ENCODE measurements at regions not wholly inside any gene's neighbourhood (a gene's known extent, or its start where the extent isn't known, plus 50 kb on each side); places are given as distances from the start of the nearest gene placed in this dataset.
"Not testable (repeated sequence)": the region's sequence is repeated elsewhere in the genome, so short reads cannot be mapped to it uniquely, and the experiment has no call there.

DNA sequence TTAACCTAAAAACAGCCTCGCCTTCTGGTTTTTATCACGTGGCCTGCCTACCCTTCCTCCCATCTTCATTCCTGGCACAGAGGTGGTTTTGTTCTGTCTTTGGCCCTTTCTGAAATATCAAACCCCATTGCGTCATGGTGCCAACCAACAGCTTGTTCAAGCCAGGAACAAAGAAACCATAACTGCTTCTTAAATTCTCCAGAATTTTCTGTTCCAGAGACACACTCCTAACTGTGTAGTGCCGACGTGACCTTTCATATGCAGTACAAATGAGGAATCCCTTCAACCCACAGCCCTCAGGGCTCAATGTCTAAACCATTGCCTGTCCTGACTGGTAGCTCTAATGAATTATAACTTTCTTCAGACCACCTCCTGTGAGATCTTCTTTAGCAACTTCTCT, 82.2 kb upstream of the TNP1 start:
- DNase-seq: no peak
- no peak for ATAC-seq

DNA sequence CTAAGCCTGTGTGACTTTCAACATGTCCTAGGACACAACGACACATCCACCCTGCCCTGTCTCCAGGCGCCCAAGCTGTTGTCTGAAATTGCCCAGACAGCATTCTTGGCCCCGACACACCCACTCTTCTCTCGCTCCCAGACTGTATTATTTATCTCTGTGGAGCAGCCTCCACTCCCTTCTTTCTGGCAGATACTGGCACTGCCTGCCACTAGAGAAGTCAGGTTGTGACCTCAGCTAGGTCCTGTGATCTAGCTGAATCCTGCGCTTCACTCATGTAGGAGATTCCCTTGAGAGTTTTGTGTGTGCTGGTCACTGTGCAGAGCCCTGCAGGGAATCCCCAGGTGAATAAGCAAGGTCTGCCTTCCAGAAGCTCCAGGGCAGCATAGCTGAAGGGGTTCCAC, 77.1 kb upstream of the TNP1 start:
- ATAC-seq: no peak
- DNase-seq: no peak

GRCh38 chr2:216934623-216935022, 74.8 kb upstream of the TNP1 start:
- ATAC-seq: no peak

GRCh38 chr2:216934151-216934550, 74.3 kb upstream of the TNP1 start:
- ATAC-seq: no peak
- DNase-seq: no peak

More at GRCh38 chr2:216934623-216935022, 74.8 kb upstream of the TNP1 start:
- no peak for DNase-seq

DNA sequence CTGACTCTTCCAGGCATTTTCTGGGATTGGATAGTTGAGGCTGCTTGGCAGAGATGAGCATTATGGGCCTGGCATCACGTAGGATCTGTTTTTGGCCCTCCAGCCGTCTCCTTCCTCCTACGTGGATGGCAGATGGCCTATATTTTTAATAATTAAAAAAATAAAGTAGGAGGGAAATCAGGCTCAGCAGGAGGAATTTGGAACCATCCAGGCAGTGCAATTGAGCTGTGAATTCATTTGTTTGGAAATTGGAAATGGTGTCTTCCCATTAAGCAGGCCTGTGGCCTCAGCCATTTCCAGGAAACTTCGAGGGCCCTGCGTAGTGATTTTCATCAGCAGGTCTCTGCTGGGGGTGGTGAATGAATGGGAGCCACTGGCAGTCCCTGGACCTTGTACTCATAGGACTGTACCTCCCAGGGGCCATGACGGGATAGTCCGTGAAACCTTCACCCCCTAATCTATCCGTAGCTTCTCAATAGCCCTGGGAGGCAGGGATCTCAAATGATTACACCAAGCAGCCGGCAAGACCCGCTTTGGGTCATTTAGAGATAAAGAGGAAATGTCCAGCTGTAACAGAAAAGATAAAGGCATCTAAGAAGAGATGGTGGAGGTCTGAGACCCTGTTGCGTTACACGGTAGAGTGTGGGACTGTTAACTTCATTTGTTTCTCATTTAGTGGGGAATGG, 73.1 kb upstream of the TNP1 start:
- no peak for DNase-seq
- ATAC-seq: no peak

DNA sequence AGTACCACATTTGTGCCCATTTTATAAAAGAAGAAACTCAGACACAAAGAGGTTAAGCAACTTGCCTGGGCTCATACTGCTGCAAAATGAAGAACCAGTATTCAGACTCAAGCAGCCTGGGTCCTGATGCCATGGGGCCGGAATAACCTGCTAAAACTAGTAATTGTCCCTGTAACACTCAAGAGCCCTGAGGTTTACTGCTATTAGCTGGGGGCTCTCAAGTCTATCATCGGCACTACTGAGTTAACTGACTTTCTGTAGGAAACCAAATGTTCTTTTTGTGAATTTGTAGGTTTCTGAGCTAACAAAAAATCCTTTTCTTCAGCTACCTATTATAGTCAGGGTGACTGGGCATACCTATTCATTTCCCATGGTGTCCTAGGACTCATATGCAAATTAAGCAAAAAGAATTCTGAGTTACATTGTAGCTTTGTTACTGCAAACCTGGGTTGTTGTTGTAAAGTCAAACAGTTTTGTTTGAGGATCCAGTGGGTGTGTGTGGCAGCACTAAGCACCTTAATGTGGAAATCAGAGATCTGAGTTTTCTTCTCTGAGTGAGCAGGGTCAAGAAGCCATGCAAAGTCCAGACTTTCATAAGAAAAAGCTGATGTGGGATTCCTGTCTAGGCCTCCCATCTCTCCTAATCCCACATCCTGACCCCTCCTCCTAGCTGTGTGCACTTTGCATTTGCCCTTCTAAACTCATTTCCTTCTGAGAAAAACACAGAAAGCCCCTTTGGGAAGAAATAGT, 72.4 kb upstream of the TNP1 start:
- ATAC-seq: no peak
- DNase-seq: no peak

GRCh38 chr2:216930716-216931115, 70.9 kb upstream of the TNP1 start:
- no peak for ATAC-seq
- DNase-seq: no peak

DNA sequence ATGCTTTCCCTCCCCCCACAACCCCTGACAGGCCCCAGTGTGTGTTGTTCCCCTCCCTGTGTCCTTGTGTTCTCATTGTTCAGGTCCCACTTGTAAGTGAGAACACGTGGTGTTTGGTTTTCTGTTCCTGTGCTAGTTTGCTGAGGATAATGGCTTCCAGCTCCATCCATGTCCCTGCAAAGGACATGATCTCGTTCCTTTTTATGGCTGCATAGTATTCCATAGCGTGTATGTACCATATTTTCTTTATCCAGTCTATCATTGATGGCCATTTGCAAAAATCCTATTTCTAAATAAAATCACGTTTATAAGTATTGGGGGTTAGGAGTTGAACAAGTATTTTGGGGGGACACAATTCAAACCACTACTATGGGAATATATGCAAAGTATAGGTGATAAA, 69.5 kb upstream of the TNP1 start:
- ATAC-seq, DNase-seq: not testable (repeated sequence)

DNA sequence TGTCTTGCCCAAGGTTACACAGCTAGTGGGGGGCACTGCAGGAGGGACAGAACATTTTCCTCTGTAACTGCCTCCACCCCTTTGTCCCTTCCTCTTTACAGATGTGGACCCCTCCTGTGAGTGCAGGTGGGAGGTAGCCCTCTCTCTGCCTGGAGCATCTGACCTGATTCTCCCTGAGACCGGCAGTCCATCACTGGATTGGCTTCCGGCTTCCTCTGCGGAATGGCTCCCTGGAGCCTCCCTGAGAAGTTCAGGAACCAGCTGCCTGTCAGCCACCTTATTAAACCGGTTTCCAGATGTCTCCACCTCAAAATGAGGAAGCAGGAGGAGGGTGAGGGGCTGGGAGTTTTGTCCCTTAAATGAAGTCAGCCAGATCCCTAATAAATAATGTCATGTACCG, 67.3 kb upstream of the TNP1 start:
- ATAC-seq (no peak), DNase-seq (no peak)

DNA sequence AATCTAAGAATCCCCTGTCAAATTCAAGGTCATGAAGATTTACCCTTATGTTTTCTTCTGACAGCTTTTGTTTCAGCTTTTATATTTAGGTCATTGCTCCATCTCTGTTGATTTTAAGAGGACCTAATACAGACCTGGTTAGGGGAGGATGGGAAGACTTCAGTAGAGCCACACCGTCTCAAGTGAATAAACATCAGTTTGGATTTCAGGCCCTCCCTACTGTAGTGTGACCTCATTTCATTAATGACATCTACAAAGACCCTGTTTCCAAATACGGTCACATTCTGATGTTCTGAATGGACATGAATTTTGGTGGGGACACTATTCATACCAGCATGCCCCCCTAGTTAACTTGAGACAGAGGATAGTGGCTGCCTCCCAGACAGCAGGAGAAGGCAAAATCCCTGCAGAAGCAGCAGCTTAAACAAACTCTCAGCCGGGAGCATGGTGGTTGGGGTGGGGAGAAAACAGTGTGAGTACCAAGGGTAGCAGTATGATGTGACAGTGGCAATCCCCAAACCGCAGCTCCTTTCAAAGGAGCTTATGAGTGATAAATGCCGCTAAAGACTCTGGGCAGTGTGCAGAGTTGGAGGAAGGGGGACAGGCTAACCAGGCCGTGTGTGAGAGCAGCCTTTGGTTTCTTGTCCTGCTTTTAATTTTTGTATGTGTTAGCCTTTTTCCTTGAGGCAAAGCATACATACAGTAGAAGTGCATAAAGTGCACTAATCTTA, 65.9 kb upstream of the TNP1 start:
- DNase-seq (no peak), ATAC-seq (no peak)

DNA sequence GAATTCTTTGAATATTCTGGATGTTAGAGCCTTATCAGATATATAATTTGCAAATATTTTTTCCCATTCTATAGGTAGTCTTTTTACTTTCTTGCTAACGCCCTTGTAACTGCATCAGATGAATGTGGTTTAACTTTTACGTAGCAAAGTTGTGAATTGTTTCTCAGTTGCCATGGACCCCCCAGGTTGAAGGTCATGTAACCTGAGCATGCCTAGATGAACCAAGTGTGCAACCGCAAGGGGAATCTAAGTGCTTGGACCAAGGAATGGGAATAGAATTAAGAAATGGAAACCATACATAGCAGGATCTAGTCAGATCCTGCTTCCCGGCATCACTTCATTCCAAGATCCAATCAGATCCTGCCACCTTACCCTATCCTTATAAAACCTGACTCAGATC, 65.1 kb upstream of the TNP1 start:
- DNase-seq: no peak
- no peak for ATAC-seq

- DNase-seq (no peak), ATAC-seq (no peak)
Measured at GRCh38 chr2:216923706-216924105, 63.8 kb upstream of the TNP1 start.

- ATAC-seq (no peak), DNase-seq (no peak)
Measured at GRCh38 chr2:216922175-216922780, 62.4 kb upstream of the TNP1 start.

DNA sequence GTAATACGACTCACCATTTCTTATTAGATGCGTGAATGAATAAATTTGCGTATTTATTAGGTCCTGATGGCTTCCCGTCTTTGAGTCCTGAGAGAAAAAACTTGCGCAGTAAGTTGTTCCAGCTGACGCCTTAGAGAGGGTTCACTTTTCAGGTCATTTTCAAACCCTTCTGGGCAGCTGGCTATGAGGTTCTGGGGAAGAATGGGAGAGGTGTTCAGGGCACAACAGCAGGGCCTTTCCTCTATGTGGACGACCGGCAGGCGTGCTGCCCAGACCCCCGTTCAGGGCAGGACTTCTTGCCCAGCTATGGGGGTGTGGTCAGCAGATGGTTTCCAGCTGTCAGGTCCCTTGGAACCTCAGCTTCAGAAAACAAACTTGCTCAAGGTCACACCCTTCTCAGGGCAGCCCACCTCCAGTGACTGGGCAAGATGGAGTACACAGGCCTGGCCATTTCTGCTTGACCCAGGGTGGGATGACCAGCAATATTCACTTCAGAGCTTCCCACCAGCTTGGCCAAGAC, 61.1 kb upstream of the TNP1 start:
- ATAC-seq (no peak), DNase-seq (no peak)

GRCh38 chr2:216920143-216920876, 60.4 kb upstream of the TNP1 start:
- ATAC-seq (no peak), DNase-seq (no peak)

- ATAC-seq (no peak), DNase-seq (no peak)
Measured at GRCh38 chr2:216918088-216918680, 58.3 kb upstream of the TNP1 start.

DNA sequence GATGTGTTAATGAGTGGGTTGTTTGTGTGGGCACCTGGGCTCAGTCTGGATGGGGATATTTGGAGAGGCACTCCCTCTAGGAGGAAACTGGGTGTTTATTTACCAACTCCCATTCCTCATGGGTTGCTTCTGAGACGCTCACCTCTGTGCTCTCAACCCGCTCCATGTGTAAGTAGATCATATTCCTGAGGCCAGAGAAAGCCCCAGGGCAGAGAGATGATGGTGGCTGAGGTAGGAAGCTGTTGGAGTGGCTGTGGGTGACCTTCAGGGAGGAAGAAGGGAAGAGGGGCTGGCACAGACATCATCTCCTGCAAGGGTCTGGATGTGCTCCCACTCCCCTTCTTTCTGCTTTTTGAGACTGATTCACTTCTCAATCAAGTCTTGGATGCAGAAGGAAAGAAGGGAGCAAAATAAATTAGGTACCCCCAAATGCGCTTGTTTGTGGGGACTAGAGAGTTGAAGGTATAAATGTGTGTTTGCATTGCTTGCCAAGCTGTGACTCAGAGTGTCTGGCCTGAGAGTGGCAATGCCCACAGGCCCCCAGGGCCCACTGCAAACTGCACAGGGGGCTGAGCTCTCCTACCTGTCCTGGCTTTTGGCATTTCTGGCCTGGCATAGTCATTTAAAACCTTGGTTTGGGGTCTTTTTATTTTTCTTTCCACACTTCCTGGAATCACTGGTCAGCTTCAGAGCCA, 57.2 kb upstream of the TNP1 start:
- no peak for DNase-seq
- no peak for ATAC-seq

- ATAC-seq (no peak), DNase-seq (no peak)
Measured at GRCh38 chr2:216915557-216916150, 55.8 kb upstream of the TNP1 start.

- no peak for DNase-seq
- no peak for ATAC-seq
Measured at GRCh38 chr2:216914491-216914890, 54.6 kb upstream of the TNP1 start.

DNA sequence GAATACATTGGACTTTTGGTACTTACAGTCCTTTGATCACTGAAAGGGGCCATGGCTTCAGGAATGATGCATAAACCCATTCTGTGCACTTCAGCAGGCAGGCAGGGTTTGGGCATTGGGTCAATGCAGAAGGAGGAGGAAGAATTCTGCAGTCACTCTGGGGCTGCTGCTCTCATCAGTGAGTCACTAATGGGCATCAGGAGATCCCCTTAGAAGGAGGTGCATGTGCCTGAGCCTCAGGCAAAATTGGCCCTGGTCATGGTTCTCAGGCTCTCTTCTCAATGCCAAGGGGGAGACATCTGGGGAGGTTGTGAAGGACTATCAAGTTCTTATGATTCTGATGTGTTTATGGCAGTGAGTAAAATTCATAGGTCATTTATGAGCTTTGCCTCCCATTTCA, 52.0 kb upstream of the TNP1 start:
- ATAC-seq (no peak), DNase-seq (no peak)
